GM12892 (cell line): ENCODE measurements at regions not wholly inside any gene's neighbourhood (a gene's known extent, or its start where the extent isn't known, plus 50 kb on each side); places are given as distances from the start of the nearest gene placed in this dataset.

Experiments used
- POLR2A ChIP-seq: IDR thresholded peaks from 2 replicates; pipeline ENCODE4 v1.6.1; 2011; ENCODE audit warnings: low read depth, low read length, control low read depth
- POLR2AphosphoS5 ChIP-seq: IDR thresholded peaks from 2 replicates; pipeline ENCODE4 v1.6.1; 2011; ENCODE audit warnings: low read depth, low read length, control low read depth

DNA sequence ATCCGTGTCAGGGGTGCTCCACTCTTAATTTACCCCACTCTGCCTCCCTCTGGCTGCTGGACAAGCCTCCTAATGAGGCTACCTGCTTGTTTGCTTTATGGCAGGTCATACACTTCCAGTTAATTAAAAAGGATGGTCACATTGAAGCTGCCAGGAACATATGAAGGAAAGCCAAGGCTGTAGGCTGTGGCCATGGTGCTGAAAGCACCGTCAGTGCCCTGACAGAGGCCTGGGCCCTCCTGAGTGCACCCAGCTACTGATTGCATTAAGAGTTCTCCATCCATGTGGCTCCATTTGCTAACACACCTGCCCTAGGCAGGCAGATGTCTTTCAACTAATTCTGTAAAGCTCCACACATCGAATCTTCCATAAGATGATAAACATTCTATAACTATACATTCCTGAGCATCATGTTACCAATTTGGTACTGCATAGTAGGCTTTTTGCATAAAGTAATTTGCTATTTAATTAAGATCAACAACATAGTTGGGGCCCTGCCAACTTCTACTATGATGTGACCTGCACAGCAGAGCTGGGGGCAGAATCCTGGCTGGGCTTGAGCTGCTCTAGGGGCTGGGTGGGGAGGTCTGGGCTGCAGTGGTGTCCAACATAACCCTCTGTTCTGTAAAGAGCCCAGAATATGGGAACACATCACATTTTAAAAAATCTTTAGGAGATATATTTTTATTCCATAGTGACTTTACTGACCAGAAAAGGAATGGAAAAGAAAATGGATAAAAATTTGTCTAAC lies 224.8 kb downstream of the SIPA1L2 start:
- no peak for TF ChIP-seq POLR2AphosphoS5
- no peak for TF ChIP-seq POLR2A
